ENCODE measurements at regions not wholly inside any gene's neighbourhood (a gene's known extent, or its start where the extent isn't known, plus 50 kb on each side); places are given as distances from the start of the nearest gene placed in this dataset.

GRCh38 chr17:70655176-70655958 lies 486.0 kb downstream of the KCNJ2 start:
- DNase-seq = no peak

- no peak for DNase-seq
Observed at GRCh38 chr17:70658317-70658716, 489.0 kb downstream of the KCNJ2 start.

GRCh38 chr17:70658840-70659239 lies 489.5 kb downstream of the KCNJ2 start:
- DNase-seq = no peak

DNA sequence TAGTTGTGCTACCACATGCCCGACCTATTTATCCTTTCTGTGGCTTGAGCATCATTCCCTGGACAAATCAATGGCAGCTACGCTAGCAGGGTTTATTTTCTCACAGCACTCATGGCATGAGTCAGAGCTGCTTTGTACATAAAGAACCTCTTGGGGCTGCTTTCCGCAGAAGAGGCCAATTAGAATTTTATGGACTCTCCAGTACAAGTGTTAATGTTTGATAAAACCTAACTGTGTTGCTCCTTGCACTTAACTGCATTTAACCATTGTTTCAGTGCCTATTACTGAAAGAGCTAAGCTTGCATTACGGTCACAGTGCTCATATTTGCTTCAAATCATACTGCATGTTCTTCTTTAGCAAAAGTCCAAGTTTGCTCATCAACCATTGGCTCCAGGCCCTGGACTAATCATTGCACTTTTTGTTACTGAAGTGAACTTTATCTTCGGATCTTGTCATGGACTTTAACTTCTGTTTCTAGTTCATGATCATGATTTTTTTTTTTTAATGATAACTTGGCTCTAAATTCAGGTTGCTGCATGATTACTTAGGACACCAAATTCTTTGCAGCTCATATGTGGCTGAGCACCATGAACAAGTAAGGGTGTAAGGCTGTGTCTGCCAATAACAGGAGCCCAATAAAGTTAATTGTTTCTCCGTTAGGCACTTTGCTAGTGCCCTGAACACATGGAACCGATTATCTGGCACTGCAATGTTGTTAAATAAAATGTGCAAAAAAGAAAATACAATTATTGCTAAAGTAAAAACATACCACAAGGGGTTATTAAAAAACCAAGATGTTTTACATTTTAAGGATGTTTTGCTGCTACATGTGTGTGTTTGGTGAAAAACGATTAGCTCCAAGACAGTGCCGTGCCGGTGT lies 492.2 kb downstream of the KCNJ2 start:
- no peak for DNase-seq

DNA sequence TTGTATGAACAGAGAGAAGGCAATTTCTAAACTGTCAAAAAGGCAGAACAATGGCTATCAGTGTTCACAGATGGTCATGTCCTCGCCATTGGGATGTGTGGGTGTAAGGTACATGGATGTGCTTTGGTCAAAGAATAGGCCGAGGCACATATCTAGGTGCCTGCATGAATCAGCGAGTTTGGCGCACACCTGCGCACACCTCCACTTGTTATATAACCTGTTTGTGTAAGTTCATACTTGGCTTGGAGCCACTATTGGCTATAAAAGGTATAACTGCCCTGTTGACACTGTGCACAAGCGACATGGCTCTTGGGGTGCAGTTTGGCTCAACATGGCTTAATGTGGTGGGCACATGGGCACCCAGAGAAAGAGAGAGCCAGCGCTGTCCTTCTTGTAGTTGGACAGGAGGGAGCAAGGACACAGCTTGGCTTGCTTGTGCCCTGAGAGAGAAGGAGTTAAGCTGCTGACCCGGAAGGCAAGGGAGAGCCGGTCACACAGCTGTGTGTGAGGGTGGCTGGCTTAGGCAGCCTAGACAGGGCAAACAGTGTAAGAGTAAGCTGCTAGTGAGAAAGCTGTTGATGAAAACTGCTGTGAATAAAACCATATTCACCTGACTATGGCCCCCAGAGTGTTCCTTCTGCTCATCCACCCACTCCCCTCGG lies 499.1 kb downstream of the KCNJ2 start:
- no peak for DNase-seq

DNA sequence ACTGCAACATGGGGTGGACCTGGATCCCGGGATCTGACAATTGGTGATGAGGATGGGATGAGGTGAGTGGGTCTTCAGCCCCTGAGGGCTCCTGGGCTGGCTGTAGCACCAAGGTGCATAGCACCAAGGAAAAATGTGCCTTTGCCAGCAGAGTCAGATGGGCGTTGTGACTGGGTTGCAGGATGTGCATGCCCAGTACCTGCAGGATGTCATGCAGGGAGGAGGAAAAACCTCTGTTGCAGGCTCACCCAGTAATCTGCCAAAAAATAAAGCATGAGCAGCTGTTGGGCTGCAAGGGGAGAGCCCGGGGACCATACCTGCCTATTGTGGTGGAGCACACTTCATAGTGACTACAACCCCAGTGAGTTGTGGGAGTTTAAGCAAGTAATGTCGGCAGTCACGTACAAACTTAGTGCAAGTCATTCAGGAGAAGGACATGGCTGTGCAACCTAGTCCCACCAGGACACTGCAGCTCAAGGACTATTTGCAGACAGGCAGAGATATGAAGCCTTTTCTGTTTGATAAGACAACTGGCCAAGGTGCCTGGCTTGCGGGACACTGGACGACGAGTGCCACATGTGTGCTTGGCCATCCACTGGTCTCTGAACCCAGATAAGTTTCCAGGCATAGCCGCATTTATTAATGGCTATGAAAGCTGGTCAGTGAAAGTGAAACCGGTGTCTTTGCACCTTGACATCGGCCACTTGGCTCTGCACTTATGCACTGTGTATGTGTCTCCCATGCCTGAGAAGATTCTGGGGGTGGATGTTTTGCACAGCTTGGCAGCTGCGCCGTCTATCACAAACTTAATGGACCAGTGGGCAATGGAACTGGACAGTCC lies 499.8 kb downstream of the KCNJ2 start:
- DNase-seq = no peak

DNA sequence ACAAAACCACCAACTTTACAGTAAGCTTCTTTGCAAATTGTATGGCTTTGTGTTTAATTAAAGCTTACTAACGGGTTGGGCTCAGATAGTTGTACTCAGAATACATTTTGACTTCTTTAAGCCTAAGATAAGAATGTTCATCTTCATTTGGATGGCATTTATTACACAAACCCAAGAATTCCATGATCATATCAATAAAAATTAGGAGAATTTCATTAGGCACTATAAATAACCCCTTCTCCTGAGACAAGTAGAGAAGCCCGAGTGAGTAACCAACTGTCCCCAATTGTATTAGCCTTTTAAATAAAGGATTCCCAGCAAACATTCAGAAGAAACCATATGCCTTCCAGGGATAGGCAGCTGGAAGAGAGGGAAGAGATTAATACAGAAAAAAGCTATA lies 504.7 kb downstream of the KCNJ2 start:
- no peak for DNase-seq

DNA sequence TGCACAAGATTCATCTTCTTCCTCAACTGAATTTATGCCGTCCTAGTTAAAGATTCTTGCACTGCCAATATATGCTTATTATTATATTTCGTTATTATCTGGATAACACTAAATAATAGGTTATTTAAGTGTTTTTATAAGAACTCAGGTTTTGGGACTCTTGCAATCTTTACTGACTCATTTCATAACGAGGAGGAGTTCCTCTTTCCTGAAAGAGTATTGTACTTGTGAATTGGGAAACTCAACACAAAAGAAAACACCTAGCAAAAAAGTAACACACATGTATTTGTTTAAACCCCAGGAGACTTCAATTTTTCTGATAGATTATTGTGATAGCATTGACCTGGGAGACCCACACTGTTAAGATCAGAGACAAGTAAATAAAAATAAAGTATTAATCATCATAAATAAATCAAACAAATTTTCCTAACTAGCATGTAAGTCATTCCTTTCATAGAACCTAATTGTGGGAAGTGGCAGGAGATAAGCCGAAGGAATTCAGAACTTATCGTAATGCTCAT lies 505.8 kb downstream of the KCNJ2 start:
- DNase-seq = no peak

DNA sequence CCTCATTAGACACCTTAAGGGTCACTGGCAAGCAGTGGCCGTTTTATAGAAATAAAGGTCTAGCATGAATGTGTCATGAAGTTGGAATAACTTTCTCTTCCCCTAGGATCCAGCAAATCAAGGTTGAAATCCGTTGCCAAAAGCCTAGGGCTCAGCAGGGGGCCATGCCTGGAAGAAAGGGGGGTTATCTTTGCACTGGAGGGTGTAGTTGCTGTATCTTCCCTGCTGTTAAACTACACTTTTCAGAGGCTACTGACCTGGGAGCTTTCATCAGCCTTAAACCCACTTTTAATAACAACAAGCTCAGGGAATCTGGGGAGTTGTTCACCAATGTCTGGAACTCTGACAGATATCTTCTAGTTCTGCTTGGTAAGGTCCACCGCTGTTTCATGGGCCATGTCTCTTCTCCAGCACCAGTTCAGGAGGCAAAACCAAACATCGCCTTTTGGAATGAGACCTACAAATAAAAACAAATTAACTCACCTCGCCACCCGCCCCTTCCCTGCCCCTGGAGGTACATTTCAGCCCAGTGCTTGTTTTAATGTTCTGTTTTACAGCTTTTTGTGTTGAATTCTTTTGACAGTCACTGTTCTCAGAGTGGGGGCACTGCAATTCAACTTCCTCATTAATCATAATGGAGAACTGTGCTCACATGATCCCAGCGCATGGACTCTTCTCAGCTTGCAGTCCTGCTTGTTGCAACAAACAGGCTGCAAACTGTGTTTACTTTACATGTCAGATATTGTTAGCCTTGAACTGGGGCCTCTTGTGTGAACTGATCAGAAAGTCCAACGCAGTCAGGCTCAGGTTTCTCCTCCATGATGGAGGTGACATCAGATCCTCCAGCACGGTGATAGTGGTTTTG lies 508.7 kb downstream of the KCNJ2 start:
- no peak for DNase-seq

DNA sequence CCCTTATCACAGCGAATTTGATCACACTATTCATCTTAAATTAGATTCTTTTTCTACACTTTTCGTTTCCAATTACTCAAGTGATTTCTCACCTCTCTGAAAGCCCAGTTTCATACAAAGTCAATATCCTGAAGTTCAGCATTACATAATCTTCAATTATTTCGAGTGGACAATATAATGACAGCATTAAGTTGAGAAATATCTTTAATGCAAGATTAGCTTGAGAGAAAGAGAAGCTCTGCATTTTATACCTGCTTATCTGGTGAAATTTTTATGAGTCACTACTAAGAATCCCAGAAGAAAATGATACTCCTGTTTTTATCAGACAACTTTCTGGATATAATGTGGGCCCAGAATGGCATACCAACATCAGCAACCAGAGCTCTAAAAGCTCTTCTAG lies 509.6 kb downstream of the KCNJ2 start:
- DNase-seq = no peak

DNA sequence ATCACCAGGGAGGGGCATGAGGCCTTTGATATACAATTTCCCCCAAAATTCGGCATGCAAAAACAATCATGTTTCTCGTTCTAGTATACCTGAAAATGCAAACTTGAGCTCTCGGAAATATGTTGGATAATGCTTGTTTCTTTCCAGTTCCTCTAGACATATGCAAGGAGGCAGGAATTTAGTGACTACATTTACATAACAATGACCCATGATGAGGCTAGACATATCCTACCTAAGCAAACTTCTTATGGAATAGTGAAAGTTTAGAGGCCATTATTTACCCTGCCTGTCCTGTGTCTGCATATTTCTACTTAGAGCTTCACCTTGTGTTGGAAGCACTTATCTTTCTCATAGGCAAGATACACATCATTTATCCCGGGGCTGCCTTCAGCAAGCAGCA lies 514.6 kb downstream of the KCNJ2 start:
- no peak for DNase-seq

- no peak for DNase-seq
Observed at GRCh38 chr17:70687421-70687820, 518.1 kb downstream of the KCNJ2 start.

DNA sequence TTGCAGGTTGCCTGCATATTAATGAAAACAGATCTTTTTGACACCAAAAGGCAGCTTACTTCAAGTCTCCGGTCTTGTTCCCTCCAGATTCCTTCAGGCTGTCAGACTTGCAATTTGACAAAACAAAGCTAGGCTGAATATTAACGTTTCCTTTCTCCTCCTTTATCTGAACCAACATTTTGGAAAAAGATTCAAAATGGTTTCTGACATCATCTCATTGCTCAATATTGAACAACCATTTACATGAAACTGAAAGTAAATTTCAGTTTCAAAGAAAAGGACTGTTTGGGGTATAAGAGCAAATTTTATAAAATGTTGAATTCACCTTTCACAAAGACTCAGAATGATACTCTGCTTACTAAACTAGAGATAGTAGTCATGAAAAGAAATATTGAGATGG lies 521.8 kb downstream of the KCNJ2 start:
- DNase-seq = no peak

GRCh38 chr17:70699408-70699807 lies 530.1 kb downstream of the KCNJ2 start:
- DNase-seq = no peak

- DNase-seq = no peak
Observed at GRCh38 chr17:70702683-70703255, 533.4 kb downstream of the KCNJ2 start.

DNA sequence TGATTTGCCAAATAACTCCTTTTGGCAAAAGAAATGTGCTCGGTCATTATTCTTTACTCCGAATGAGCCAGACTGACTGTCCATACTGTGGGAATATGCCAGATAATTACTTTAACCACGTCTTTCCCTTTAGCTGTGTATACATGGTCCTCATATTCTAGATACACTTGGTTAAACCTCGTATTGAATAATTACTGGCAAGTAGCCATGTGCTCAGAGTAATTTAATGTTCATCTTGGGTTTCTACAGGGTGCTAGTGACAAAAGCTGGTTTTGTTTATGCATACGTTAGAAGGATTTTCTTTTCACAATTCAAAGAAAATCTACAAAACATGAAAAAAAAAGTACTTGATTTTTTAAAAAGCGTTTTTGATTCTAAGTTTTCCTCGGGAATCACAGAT lies 540.3 kb downstream of the KCNJ2 start:
- DNase-seq = no peak

GRCh38 chr17:70713694-70714093 lies 544.4 kb downstream of the KCNJ2 start:
- DNase-seq = no peak

DNA sequence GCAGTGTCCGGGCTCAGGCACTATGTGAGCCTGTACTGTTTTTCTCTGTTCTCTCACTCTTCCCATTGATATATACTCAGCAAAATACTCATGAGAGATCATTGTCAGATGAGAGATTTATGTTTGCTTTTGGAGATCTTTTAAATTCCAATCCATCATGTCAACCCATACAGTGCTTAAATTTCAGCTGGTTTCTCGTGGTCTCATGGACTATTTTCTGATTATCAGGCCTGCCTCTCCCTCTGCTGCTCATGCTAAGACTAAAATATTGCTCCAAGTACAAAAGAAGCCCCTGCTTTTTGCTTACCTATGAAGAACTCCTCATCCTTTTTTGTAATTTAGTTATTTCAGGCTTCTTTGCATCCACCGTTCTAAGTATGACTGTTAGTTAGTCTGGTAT lies 547.2 kb downstream of the KCNJ2 start:
- DNase-seq = no peak

DNA sequence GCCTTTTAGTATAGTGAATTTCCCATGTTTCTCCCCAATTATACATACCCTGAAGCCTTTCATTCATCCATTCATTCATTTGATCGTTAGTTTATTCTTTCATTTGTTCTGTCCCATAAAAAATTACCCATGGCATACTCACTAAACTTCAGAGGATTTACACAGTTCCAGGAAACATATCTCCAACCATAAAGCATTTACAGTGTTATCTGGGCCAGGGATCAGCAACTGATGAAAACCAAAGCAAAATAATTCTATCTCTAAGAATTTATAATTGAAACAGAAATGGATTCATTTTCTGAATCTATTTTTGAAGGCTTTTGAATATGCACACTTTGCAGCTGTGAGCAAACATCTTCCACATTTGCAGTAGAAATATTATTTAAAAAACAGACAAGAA lies 547.7 kb downstream of the KCNJ2 start:
- no peak for DNase-seq

- DNase-seq = no peak
Observed at GRCh38 chr17:70736375-70736957, 567.1 kb downstream of the KCNJ2 start.

All from right kidney (tissue), 1 donor.